HS-27A (cell line): ENCODE measurements at regions not wholly inside any gene's neighbourhood (a gene's known extent, or its start where the extent isn't known, plus 50 kb on each side); places are given as distances from the start of the nearest gene placed in this dataset.
"Not testable (repeated sequence)": the region's sequence is repeated elsewhere in the genome, so short reads cannot be mapped to it uniquely, and the experiment has no call there.

ENCODE experiments used
- DNase-seq: peaks from one replicate; pipeline ENCODE4 v3.0.0-alpha.2; 2012; ENCODE audit warnings: low read depth, missing footprints

- no peak for DNase-seq
Observed at GRCh38 chr1:91605566-91605965, 104.9 kb downstream of the CDC7 start.

- no peak for DNase-seq
Observed at GRCh38 chr1:91606546-91607078, 106.0 kb downstream of the CDC7 start.

- not testable (repeated sequence) for DNase-seq
Observed at GRCh38 chr1:91607686-91608085, 107.0 kb downstream of the CDC7 start.

- peak; percentile 61 for DNase-seq
Observed at GRCh38 chr1:91608876-91609275, 108.2 kb downstream of the CDC7 start.

- DNase-seq: peak; percentile 87
Observed at GRCh38 chr1:91609551-91609950, 108.9 kb downstream of the CDC7 start.

GRCh38 chr1:91610102-91610501, 109.5 kb downstream of the CDC7 start:
- peak; percentile 5 for DNase-seq

GRCh38 chr1:91610789-91611188, 110.1 kb downstream of the CDC7 start:
- DNase-seq: no peak

GRCh38 chr1:91611483-91611917, 110.8 kb downstream of the CDC7 start:
- DNase-seq: peak; percentile 11

GRCh38 chr1:91613595-91613994, 112.9 kb downstream of the CDC7 start:
- DNase-seq: peak; percentile 73

GRCh38 chr1:91616712-91617111, 116.1 kb downstream of the CDC7 start:
- no peak for DNase-seq

- no peak for DNase-seq
Observed at GRCh38 chr1:91617285-91617765, 116.7 kb downstream of the CDC7 start.

- no peak for DNase-seq
Observed at GRCh38 chr1:91619881-91620280, 119.2 kb downstream of the CDC7 start.

GRCh38 chr1:91621360-91621759, 120.7 kb downstream of the CDC7 start:
- DNase-seq: no peak

- no peak for DNase-seq
Observed at GRCh38 chr1:91621907-91622306, 121.3 kb downstream of the CDC7 start.

GRCh38 chr1:91622616-91623015, 122.0 kb downstream of the CDC7 start:
- no peak for DNase-seq

GRCh38 chr1:91623020-91623419, 122.4 kb downstream of the CDC7 start:
- no peak for DNase-seq

GRCh38 chr1:91624331-91624730, 123.7 kb downstream of the CDC7 start:
- no peak for DNase-seq
